PC-3 (cell line): ENCODE measurements at regions not wholly inside any gene's neighbourhood (a gene's known extent, or its start where the extent isn't known, plus 50 kb on each side); places are given as distances from the start of the nearest gene placed in this dataset.

Experiments
- CTCF ChIP-seq: fragments of 300-600 bp; sonication (generic); conservative IDR thresholded peaks from 2 replicates; pipeline ENCODE4 v1.5.1; 2017; ENCODE audit warnings: antibody characterized with exemption, low read depth, mild to moderate bottlenecking, low read length
- EZH2 ChIP-seq: fragments of 300-600 bp; sonication (generic); IDR thresholded peaks from one replicate; pipeline ENCODE4 v1.6.1; 2017; ENCODE audit warnings: antibody characterized with exemption, mild to moderate bottlenecking, low read length; ENCODE audit not compliant: unreplicated experiment

DNA sequence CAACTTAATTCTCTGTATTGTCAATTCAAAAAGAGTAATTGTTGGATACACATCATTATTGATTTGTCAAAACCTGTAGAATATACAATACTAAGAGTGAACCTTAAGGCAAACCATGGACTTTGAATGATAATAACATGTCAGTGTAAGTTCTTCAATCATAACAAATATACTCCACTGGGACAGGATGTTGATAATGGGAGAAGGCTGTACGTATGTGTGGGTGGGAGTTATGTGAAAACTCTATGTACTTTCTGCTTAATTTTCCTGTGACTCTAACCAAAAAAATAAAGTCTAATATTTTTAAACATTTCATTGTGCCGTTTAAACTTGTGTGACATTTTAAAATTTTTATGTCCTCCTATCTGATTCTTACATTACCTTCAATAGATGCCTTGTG, 526.7 kb downstream of the SUCLA2 start:
- TF ChIP-seq CTCF (no peak), EZH2 (no peak)
